SU-DHL-6 (cell line): ENCODE measurements at regions not wholly inside any gene's neighbourhood (a gene's known extent, or its start where the extent isn't known, plus 50 kb on each side); places are given as distances from the start of the nearest gene placed in this dataset.

Experiments
- H2AFZ ChIP-seq: fragments of 200-600 bp; sonication (generic); 2 replicates; pipeline ENCODE4 v1.6.1; 2014; ENCODE audit warnings: low read depth, mild to moderate bottlenecking, moderate library complexity, mixed read lengths, antibody characterized with exemption, low read length; ENCODE audit not compliant: severe bottlenecking
- H3F3A ChIP-seq: fragments of 200-600 bp; shearing (Covaris generic); 2 replicates; pipeline ENCODE4 v1.6.0; 2016; ENCODE audit warnings: antibody characterized with exemption, mild to moderate bottlenecking; ENCODE audit not compliant: insufficient read depth
- H3K27ac ChIP-seq: fragments of 200-600 bp; sonication (generic); 2 replicates; pipeline ENCODE4 v1.5.1; 2016; ENCODE audit warnings: low read depth, mild to moderate bottlenecking, low read length, moderate library complexity, mixed read lengths
- H3K27me3 ChIP-seq: fragments of 200-600 bp; sonication (generic), shearing (Covaris generic); 2 replicates; pipeline ENCODE4 v1.6.0; 2014; ENCODE audit warnings: mild to moderate bottlenecking, low read length
- H3K36me3 ChIP-seq: fragments of 200-600 bp; sonication (generic); 2 replicates; pipeline ENCODE4 v1.6.1; 2014; ENCODE audit warnings: mild to moderate bottlenecking, low read length, mixed read lengths
- H3K4me2 ChIP-seq: fragments of 300-600, 200-600 bp; shearing (Covaris generic), sonication (generic); 2 replicates; pipeline ENCODE4 v1.6.0; 2014; ENCODE audit warnings: low read length, low read depth, mild to moderate bottlenecking; ENCODE audit not compliant: poor library complexity, severe bottlenecking
- H3K4me3 ChIP-seq: fragments of 200-600 bp; sonication (generic); 2 replicates; pipeline ENCODE4 v1.5.1; 2014; ENCODE audit warnings: antibody characterized with exemption, low read length, mild to moderate bottlenecking, mixed read lengths; ENCODE audit not compliant: insufficient read depth, poor library complexity, severe bottlenecking
- H3K79me2 ChIP-seq: fragments of 200-600 bp; sonication (generic); 2 replicates; pipeline ENCODE4 v1.6.1; 2014; ENCODE audit warnings: mild to moderate bottlenecking, low read length, moderate library complexity; ENCODE audit not compliant: insufficient read depth
- H3K9ac ChIP-seq: fragments of 200-600 bp; sonication (generic); 2 replicates; pipeline ENCODE4 v1.7.0; 2014; ENCODE audit warnings: mild to moderate bottlenecking, low read length
- H3K9me2 ChIP-seq: fragments of 200-600 bp; sonication (generic); replicated peaks from 2 replicates; pipeline ENCODE4 v1.6.1; 2014; ENCODE audit warnings: low read length; ENCODE audit not compliant: insufficient read depth
- H3K9me3 ChIP-seq: fragments of 200-600 bp; sonication (generic); 2 replicates; pipeline ENCODE4 v1.6.1; 2014; ENCODE audit warnings: low read length, mixed read lengths; ENCODE audit not compliant: insufficient read depth
- H4K20me1 ChIP-seq: fragments of 200-600 bp; sonication (generic); 2 replicates; pipeline ENCODE4 v1.6.1; 2014; ENCODE audit warnings: low read depth, mild to moderate bottlenecking, antibody characterized with exemption, low read length, moderate library complexity, mixed read lengths
- EZH2phosphoT487 ChIP-seq: fragments of 200-600 bp; sonication (generic), shearing (Covaris generic); conservative IDR thresholded peaks from 2 replicates; pipeline ENCODE4 v1.6.1; 2018; ENCODE audit warnings: mild to moderate bottlenecking, antibody characterized with exemption, low read length, moderate library complexity, mixed read lengths
- TF ChIP-seq, protein P1 (sequence below): fragments of 200-600 bp; sonication (generic); IDR thresholded peaks from one replicate; pipeline ENCODE4 v1.5.1; 2017; ENCODE audit warnings: antibody characterized with exemption, mild to moderate bottlenecking, low read length, moderate library complexity; ENCODE audit not compliant: insufficient read depth, poor library complexity, severe bottlenecking

- TF ChIP-seq, protein P1, sequence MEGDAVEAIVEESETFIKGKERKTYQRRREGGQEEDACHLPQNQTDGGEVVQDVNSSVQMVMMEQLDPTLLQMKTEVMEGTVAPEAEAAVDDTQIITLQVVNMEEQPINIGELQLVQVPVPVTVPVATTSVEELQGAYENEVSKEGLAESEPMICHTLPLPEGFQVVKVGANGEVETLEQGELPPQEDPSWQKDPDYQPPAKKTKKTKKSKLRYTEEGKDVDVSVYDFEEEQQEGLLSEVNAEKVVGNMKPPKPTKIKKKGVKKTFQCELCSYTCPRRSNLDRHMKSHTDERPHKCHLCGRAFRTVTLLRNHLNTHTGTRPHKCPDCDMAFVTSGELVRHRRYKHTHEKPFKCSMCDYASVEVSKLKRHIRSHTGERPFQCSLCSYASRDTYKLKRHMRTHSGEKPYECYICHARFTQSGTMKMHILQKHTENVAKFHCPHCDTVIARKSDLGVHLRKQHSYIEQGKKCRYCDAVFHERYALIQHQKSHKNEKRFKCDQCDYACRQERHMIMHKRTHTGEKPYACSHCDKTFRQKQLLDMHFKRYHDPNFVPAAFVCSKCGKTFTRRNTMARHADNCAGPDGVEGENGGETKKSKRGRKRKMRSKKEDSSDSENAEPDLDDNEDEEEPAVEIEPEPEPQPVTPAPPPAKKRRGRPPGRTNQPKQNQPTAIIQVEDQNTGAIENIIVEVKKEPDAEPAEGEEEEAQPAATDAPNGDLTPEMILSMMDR: no peak
- no peak for TF ChIP-seq EZH2phosphoT487
- H3K9ac ChIP-seq: no peak overlapping the region
- no peak overlapping the region for H3K4me2 ChIP-seq
- peaks cover 2% of the 10 kb centered on the region; the same call in 1 of the 2 replicates for H3F3A ChIP-seq
- H3K9me3 ChIP-seq: no peaks in the 10 kb centered on the region
- H3K9me2 ChIP-seq: no peaks in the 10 kb centered on the region
- H3K36me3 ChIP-seq: no peaks in the 10 kb centered on the region
- H4K20me1 ChIP-seq: no peaks in the 10 kb centered on the region
- H3K27me3 ChIP-seq: no peaks in the 10 kb centered on the region
- H3K4me3 ChIP-seq: no peak overlapping the region
- H3K79me2 ChIP-seq: no peaks in the 10 kb centered on the region
- H2AFZ ChIP-seq: no peak overlapping the region
- H3K27ac ChIP-seq: no peak overlapping the region
Observed at GRCh38 chr5:124593952-124594351, 152.5 kb downstream of the ZNF608 start.

DNA sequence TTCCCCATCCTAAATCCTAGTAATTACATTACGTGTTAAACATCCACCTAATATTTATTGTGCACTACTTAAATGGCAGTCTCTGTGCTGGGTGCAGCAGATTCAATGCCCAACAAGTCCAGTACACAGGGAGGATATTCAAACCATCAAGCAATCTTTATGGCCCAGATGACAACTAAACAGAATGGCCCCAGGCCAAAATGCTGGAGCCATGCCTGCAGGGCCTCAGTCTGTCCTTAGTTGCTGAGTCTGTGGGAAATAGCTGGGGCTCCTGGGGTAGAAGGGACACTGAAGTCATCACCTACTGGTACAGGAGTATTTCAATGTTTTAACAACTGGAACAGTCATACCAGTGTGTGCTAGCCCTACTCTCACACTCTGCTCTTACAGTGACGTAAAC, 153.5 kb downstream of the ZNF608 start:
- Histone ChIP-seq H4K20me1 (no peaks in the 10 kb centered on the region), H3K4me3 (no peak overlapping the region), H3K9me2 (no peaks in the 10 kb centered on the region), H3K27me3 (no peaks in the 10 kb centered on the region), H3K9ac (no peak overlapping the region), H3F3A (no peaks in the 10 kb centered on the region), H2AFZ (no peak overlapping the region), H3K9me3 (no peaks in the 10 kb centered on the region), H3K4me2 (no peak overlapping the region), H3K27ac (no peak overlapping the region), H3K79me2 (no peaks in the 10 kb centered on the region), H3K36me3 (no peaks in the 10 kb centered on the region)
- TF ChIP-seq, protein P1: no peak
- TF ChIP-seq EZH2phosphoT487: no peak

DNA sequence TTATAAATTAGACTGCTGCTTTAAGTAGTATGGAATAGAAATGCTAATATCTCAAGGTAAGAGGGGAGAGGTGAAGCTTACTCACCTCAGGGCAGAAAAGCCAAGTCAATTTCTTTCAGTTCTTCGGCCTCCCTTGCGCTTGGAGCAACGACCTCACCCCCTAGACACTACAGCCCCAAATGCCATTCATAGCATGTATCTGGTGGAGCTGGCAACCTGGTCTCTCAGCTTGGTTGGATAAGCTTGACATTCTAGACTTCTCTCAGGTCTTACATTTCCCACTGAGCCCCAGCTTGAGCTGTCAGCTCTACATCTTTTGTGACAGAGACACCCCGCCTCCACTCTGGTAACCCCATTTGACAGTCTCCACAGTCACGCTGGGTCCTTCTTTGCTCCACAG, 154.9 kb downstream of the ZNF608 start:
- Histone ChIP-seq H3K9ac (no peak overlapping the region), H3K9me3 (no peaks in the 10 kb centered on the region), H3F3A (no peaks in the 10 kb centered on the region), H3K9me2 (no peaks in the 10 kb centered on the region), H3K36me3 (no peaks in the 10 kb centered on the region), H3K4me3 (no peak overlapping the region), H3K79me2 (no peaks in the 10 kb centered on the region), H2AFZ (no peak overlapping the region), H4K20me1 (no peaks in the 10 kb centered on the region), H3K27me3 (no peaks in the 10 kb centered on the region), H3K4me2 (no peak overlapping the region), H3K27ac (no peak overlapping the region)
- TF ChIP-seq EZH2phosphoT487: no peak
- TF ChIP-seq, protein P1: no peak

GRCh38 chr5:124590686-124591085, 155.8 kb downstream of the ZNF608 start:
- Histone ChIP-seq H3K9me3 (no peaks in the 10 kb centered on the region), H2AFZ (no peak overlapping the region), H3K9ac (no peak overlapping the region), H4K20me1 (no peaks in the 10 kb centered on the region), H3K4me3 (no peak overlapping the region), H3K9me2 (no peaks in the 10 kb centered on the region), H3F3A (no peaks in the 10 kb centered on the region), H3K36me3 (no peaks in the 10 kb centered on the region), H3K27ac (no peak overlapping the region), H3K4me2 (no peak overlapping the region), H3K27me3 (no peaks in the 10 kb centered on the region), H3K79me2 (no peaks in the 10 kb centered on the region)
- TF ChIP-seq, protein P1: no peak
- TF ChIP-seq EZH2phosphoT487: no peak
